HCT116 (cell line): ENCODE measurements at regions not wholly inside any gene's neighbourhood (a gene's known extent, or its start where the extent isn't known, plus 50 kb on each side); places are given as distances from the start of the nearest gene placed in this dataset.

Source experiments
- ATAC-seq: fragments of 200-7000 bp; cut with Tn5 transposase; 2 replicates; pipeline ENCODE4 v1.9.1; 2020; ENCODE audit warnings: mild to moderate bottlenecking, moderate library complexity
- BruUV-seq: library from RNA; stranded (reverse); fragments of 400-500 nt; replicated peaks from 2 replicates; lab custom pipeline; 2021; lab: Mats Ljungman, UMichigan
- CTCF ChIA-PET: fragments of 300-600 bp; sonication (Branson Sonifier 250); formaldehyde crosslinking; loops from one replicate; lab custom pipeline; 2021; ENCODE audit warnings: antibody characterized with exemption; lab: Charles Lee
- POLR2A ChIA-PET: fragments of 300-600, 350-600 bp; sonication (Branson Sonifier 250); formaldehyde crosslinking; loops from one replicate; lab custom pipeline; 2021; ENCODE audit warnings: antibody characterized with exemption; lab: Charles Lee
- RAD21 ChIA-PET, 2 experiments: fragments of 300-600 bp; sonication (Branson Sonifier 250); formaldehyde crosslinking; loops; one replicate each; lab custom pipeline; 2023; ENCODE audit warnings: low total read pairs in 2 of 2; ENCODE audit not compliant: uncharacterized antibody in 2 of 2, unreplicated experiment in 2 of 2, low non-redundant PET in 1 of 2; lab: Charles Lee
- DNase-seq: peaks from one replicate; pipeline ENCODE4 v3.0.0-alpha.2; 2010; ENCODE audit warnings: low read depth, low spot score
- H2AFZ ChIP-seq: fragments of 200-600 bp; shearing (Covaris generic), sonication (generic); 2 replicates; pipeline ENCODE4 v1.6.1; 2017; ENCODE audit warnings: low read depth, mixed run types, mixed read lengths, antibody characterized with exemption, low read length; ENCODE audit not compliant: poor library complexity, severe bottlenecking
- H3K27ac ChIP-seq: 2 replicates; pipeline ENCODE4 v1.5.1; 2012; ENCODE audit warnings: low read depth, low read length
- H3K27me3 ChIP-seq: fragments of 200-600 bp; sonication (generic); 2 replicates; pipeline ENCODE4 v1.6.1; 2016; ENCODE audit warnings: mixed run types, low read length, mixed read lengths; ENCODE audit not compliant: insufficient read depth
- H3K36me3 ChIP-seq, 2 experiments: fragments of 200-500 bp in 1 of 2; fragments of 200-600 bp in 1 of 2; sonication (Bioruptor generic) in 1 of 2; sonication (generic) in 1 of 2; 2 replicates each; pipeline versions ENCODE4 v1.5.1 to v1.6.1; 2014 to 2016; ENCODE audit warnings: low read length in 2 of 2, inconsistent platforms in 1 of 2, mixed read lengths in 1 of 2, mixed run types in 1 of 2; ENCODE audit not compliant: insufficient read depth in 2 of 2, control insufficient read depth in 1 of 2
- H3K4me1 ChIP-seq, 2 experiments: fragments of 200-600 bp in 1 of 2; sonication (generic) in 1 of 2; 2 replicates each; pipeline versions ENCODE4 v1.5.1 to v1.6.1; 2012 to 2017; ENCODE audit warnings: low read length in 2 of 2, inconsistent platforms in 1 of 2, mild to moderate bottlenecking in 1 of 2, mixed read lengths in 1 of 2, mixed run types in 1 of 2, moderate library complexity in 1 of 2; ENCODE audit not compliant: insufficient read depth in 2 of 2, control insufficient read depth in 1 of 2
- H3K4me2 ChIP-seq: fragments of 200-600 bp; sonication (generic); 2 replicates; pipeline ENCODE4 v1.6.1; 2017; ENCODE audit warnings: mixed run types, low read length, mixed read lengths
- H3K4me3 ChIP-seq, 2 experiments: fragments of 200-600 bp in 1 of 2; sonication (generic) in 1 of 2; replicated peaks in 1 of 2; 2 replicates each; pipeline ENCODE4 v1.5.1; 2011 to 2016; ENCODE audit warnings: low read length in 2 of 2, control low read depth in 1 of 2, low read depth in 1 of 2, mild to moderate bottlenecking in 1 of 2, mixed read lengths in 1 of 2, mixed run types in 1 of 2
- H3K79me2 ChIP-seq: fragments of 200-600 bp; sonication (generic); 2 replicates; pipeline ENCODE4 v1.6.1; 2017; ENCODE audit warnings: mild to moderate bottlenecking, mixed run types, low read length, moderate library complexity, mixed read lengths; ENCODE audit not compliant: insufficient read depth
- H3K9ac ChIP-seq: fragments of 200-600 bp; sonication (generic); 2 replicates; pipeline ENCODE4 v1.6.1; 2016; ENCODE audit warnings: low read length, mixed read lengths
- H3K9me2 ChIP-seq: fragments of 200-600 bp; sonication (generic), shearing (Covaris generic); 2 replicates; pipeline ENCODE4 v1.6.1; 2017; ENCODE audit warnings: mixed run types, mild to moderate bottlenecking, moderate library complexity; ENCODE audit not compliant: insufficient read depth
- H3K9me3 ChIP-seq, 2 experiments: fragments of 200-500 bp in 1 of 2; fragments of 200-600 bp in 1 of 2; sonication (Bioruptor generic) in 1 of 2; sonication (generic) in 1 of 2; 2 replicates each; pipeline ENCODE4 v1.6.1; 2014 to 2017; ENCODE audit warnings: low read length in 2 of 2, mixed read lengths in 2 of 2, inconsistent platforms in 1 of 2, low read depth in 1 of 2, mild to moderate bottlenecking in 1 of 2, mixed run types in 1 of 2, moderate library complexity in 1 of 2; ENCODE audit not compliant: control insufficient read depth in 1 of 2, insufficient read depth in 1 of 2
- H4K20me1 ChIP-seq: fragments of 200-600 bp; sonication (generic), shearing (Covaris generic); 2 replicates; pipeline ENCODE4 v1.6.1; 2017; ENCODE audit warnings: mixed run types, mild to moderate bottlenecking, moderate library complexity; ENCODE audit not compliant: insufficient read depth
- ATF3 ChIP-seq: IDR thresholded peaks from 2 replicates; pipeline ENCODE4 v1.6.1; 2012
- CBX3 ChIP-seq: IDR thresholded peaks from 2 replicates; pipeline ENCODE4 v1.6.1; 2012; ENCODE audit warnings: low read depth
- CEBPB ChIP-seq: IDR thresholded peaks from 2 replicates; pipeline ENCODE4 v1.6.1; 2012; ENCODE audit warnings: low read depth
- CTCF ChIP-seq, 3 experiments: fragments of 200-600 bp in 1 of 3; sonication (generic) in 1 of 3; IDR thresholded peaks in 2 of 3; conservative IDR thresholded peaks in 1 of 3; 2 replicates each; pipeline ENCODE4 v1.5.1; 2012 to 2017; ENCODE audit warnings: low read depth in 2 of 3, low read length in 2 of 3, antibody characterized with exemption in 1 of 3, borderline replicate concordance in 1 of 3, control low read depth in 1 of 3, mild to moderate bottlenecking in 1 of 3, mixed read lengths in 1 of 3, mixed run types in 1 of 3, moderate library complexity in 1 of 3; ENCODE audit not compliant: insufficient read depth in 1 of 3
- EGR1 ChIP-seq: IDR thresholded peaks from 2 replicates; pipeline ENCODE4 v1.6.1; 2012; ENCODE audit warnings: low read depth
- ELF1 ChIP-seq: IDR thresholded peaks from 2 replicates; pipeline ENCODE4 v1.6.1; 2012; ENCODE audit warnings: low read depth, borderline replicate concordance
- EZH2 ChIP-seq: fragments of 200-600 bp; sonication (generic); IDR thresholded peaks from 2 replicates; pipeline ENCODE4 v1.6.1; 2017; ENCODE audit warnings: antibody characterized with exemption, mixed run types
- EZH2phosphoT487 ChIP-seq: fragments of 200-600 bp; IDR thresholded peaks from 2 replicates; pipeline ENCODE4 v1.6.1; 2018; ENCODE audit warnings: antibody characterized with exemption, borderline replicate concordance
- FOSL1 ChIP-seq: IDR thresholded peaks from 2 replicates; pipeline ENCODE4 v1.6.1; 2012; ENCODE audit warnings: low read depth
- JUND ChIP-seq: IDR thresholded peaks from 2 replicates; pipeline ENCODE4 v1.6.1; 2012
- MAX ChIP-seq: IDR thresholded peaks from 2 replicates; pipeline ENCODE4 v1.6.1; 2012
- POLR2A ChIP-seq: IDR thresholded peaks from 2 replicates; pipeline ENCODE4 v1.7.0; 2011; ENCODE audit warnings: borderline replicate concordance; ENCODE audit not compliant: insufficient read depth, insufficient read length; ENCODE audit errors: extremely low read depth
- SP1 ChIP-seq: IDR thresholded peaks from 2 replicates; pipeline ENCODE4 v1.6.1; 2012; ENCODE audit warnings: low read depth
- SRF ChIP-seq: IDR thresholded peaks from 2 replicates; pipeline ENCODE4 v1.6.1; 2012; ENCODE audit warnings: low read depth
- TCF7L2 ChIP-seq: IDR thresholded peaks from 2 replicates; pipeline ENCODE4 v1.7.0; 2011; ENCODE audit warnings: borderline replicate concordance, inconsistent platforms; ENCODE audit not compliant: insufficient read depth, insufficient read length; ENCODE audit errors: extremely low read depth
- ZBTB33 ChIP-seq: IDR thresholded peaks from 2 replicates; pipeline ENCODE4 v1.6.1; 2011; ENCODE audit warnings: mild to moderate bottlenecking, low read length, moderate library complexity; ENCODE audit not compliant: insufficient replicate concordance; ENCODE audit errors: extremely low read depth
- ZFX ChIP-seq: fragments of 450-650 bp; IDR thresholded peaks from 2 replicates; pipeline ENCODE4 v1.6.1; 2017
- ZNF274 ChIP-seq: fragments of 200-500 bp; sonication (Bioruptor generic); IDR thresholded peaks from 2 replicates; pipeline ENCODE4 v1.6.1; 2014; ENCODE audit warnings: mild to moderate bottlenecking, low read depth, low read length, inconsistent platforms
- intact Hi-C: fragments of 100-400 bp; cut with micrococcal nuclease; formaldehyde crosslinking; loops from 2 replicates; pipeline ENCODE4 v1.10.0; 2022

- intact Hi-C loops, result no loop called here
- ChIA-PET POLR2A (no interaction called here), CTCF (no interaction called here)
- no peak overlapping the region for H3K4me2 ChIP-seq
- H3K27ac ChIP-seq, result no peak overlapping the region
- no peaks in the 10 kb centered on the region for H3K4me1 ChIP-seq
- H3K9ac ChIP-seq, result no peak overlapping the region
- no peaks in the 10 kb centered on the region for H3K9me2 ChIP-seq
- no peaks in the 10 kb centered on the region for H3K9me3 ChIP-seq
- no peak overlapping the region for H2AFZ ChIP-seq
- no peaks in the 10 kb centered on the region for H3K27me3 ChIP-seq
- no peak for TF ChIP-seq CBX3
- TF ChIP-seq, all 23 proteins: peak for 0
- ATAC-seq, result no peak
- Histone ChIP-seq H3K36me3 (no peaks in the 10 kb centered on the region), H3K4me3 (no peak overlapping the region), H3K79me2 (no peaks in the 10 kb centered on the region), H4K20me1 (no peaks in the 10 kb centered on the region)
- RAD21 ChIA-PET, result no interaction called here
- DNase-seq, result no peak
- no TSS peak for BruUV-seq
Observed at GRCh38 chr4:164378361-164378760, 375.6 kb upstream of the SMIM31 start.

- BruUV-seq, result no TSS peak
- no peaks in the 10 kb centered on the region for H3K79me2 ChIP-seq
- ChIA-PET CTCF (no interaction called here), POLR2A (no interaction called here), RAD21 (no interaction called here)
- no peak overlapping the region for H3K4me3 ChIP-seq
- H3K27ac ChIP-seq, result no peak overlapping the region
- H3K36me3 ChIP-seq, result no peaks in the 10 kb centered on the region
- H2AFZ ChIP-seq, result no peak overlapping the region
- no peaks in the 10 kb centered on the region for H3K27me3 ChIP-seq
- intact Hi-C loops, result no loop called here
- DNase-seq (no peak), ATAC-seq (no peak)
- no peak overlapping the region for H3K9ac ChIP-seq
- no peaks in the 10 kb centered on the region for H3K9me2 ChIP-seq
- H3K9me3 ChIP-seq, result no peaks in the 10 kb centered on the region
- H4K20me1 ChIP-seq, result no peaks in the 10 kb centered on the region
- no peak for TF ChIP-seq SP1
- TF ChIP-seq EZH2, result no peak
- TF ChIP-seq POLR2A, result no peak
- TF ChIP-seq MAX, result no peak
- no peak for TF ChIP-seq CBX3
- no peak for TF ChIP-seq ZFX
- no peak for TF ChIP-seq JUND
- TF ChIP-seq EZH2phosphoT487, result no peak
- TF ChIP-seq TCF7L2, result no peak
- no peak for TF ChIP-seq CTCF (IDR thresholded peaks at IDR 0.05 in 2 of 3, conservative IDR thresholded peaks at IDR 0.05 in 1 of 3; ENCODE audit: borderline replicate concordance in 1 of 3, insufficient read depth in 1 of 3, low read depth in 2 of 3, low read length in 2 of 3)
- TF ChIP-seq SRF, result no peak
- no peak for TF ChIP-seq ZNF274
- TF ChIP-seq FOSL1, result no peak
- TF ChIP-seq CEBPB, result no peak
- no peak for TF ChIP-seq EGR1
- TF ChIP-seq ELF1, result no peak
- TF ChIP-seq ZBTB33, result no peak
- TF ChIP-seq ATF3, result no peak
- no peak overlapping the region for H3K4me2 ChIP-seq
- no peaks in the 10 kb centered on the region for H3K4me1 ChIP-seq
Observed at GRCh38 chr4:164379694-164380093, 374.2 kb upstream of the SMIM31 start.
